Keratinocyte (primary cell): ENCODE measurements at regions not wholly inside any gene's neighbourhood (a gene's known extent, or its start where the extent isn't known, plus 50 kb on each side); places are given as distances from the start of the nearest gene placed in this dataset.

Experiments
- DNase-seq: peaks from one replicate; pipeline ENCODE4 v3.0.0-alpha.2; 2011; ENCODE audit warnings: low read depth, missing footprints, low spot score
- FAIRE-seq: peaks from 2 replicates; lab custom pipeline; 2011; peaks lifted over from hg19 to GRCh38; lab: Jason Lieb, UNC
- H2AFZ ChIP-seq: 2 replicates; pipeline ENCODE4 v1.6.0; 2012; ENCODE audit warnings: low read length, control low read depth, inconsistent platforms; ENCODE audit not compliant: control insufficient read depth
- H3K27ac ChIP-seq: 2 replicates; pipeline ENCODE4 v1.5.1; 2011; ENCODE audit warnings: low read length; ENCODE audit not compliant: control insufficient read depth, insufficient read depth
- H3K27me3 ChIP-seq: 3 replicates; pipeline ENCODE4 v1.6.0; 2011; ENCODE audit warnings: low read length; ENCODE audit not compliant: control insufficient read depth, insufficient read depth; ENCODE audit errors: extremely low read depth
- H3K36me3 ChIP-seq, 2 experiments: 2 replicates in 1 of 2; 3 replicates in 1 of 2; pipeline ENCODE4 v1.5.1; 2011; ENCODE audit warnings: low read length in 2 of 2, mild to moderate bottlenecking in 1 of 2; ENCODE audit not compliant: control insufficient read depth in 2 of 2, insufficient read depth in 2 of 2; ENCODE audit errors: extremely low read depth in 1 of 2
- H3K4me1 ChIP-seq: 3 replicates; pipeline ENCODE4 v1.5.1; 2011; ENCODE audit warnings: low read length; ENCODE audit not compliant: control insufficient read depth, insufficient read depth; ENCODE audit errors: extremely low read depth
- H3K4me2 ChIP-seq: 3 replicates; pipeline ENCODE4 v1.6.0; 2011; ENCODE audit warnings: low read depth, low read length; ENCODE audit not compliant: control insufficient read depth, insufficient read depth; ENCODE audit errors: extremely low read depth
- H3K4me3 ChIP-seq, 3 experiments: fragments of 200-600 bp in 1 of 3; sonication (generic) in 1 of 3; 2 replicates in 2 of 3; 3 replicates in 1 of 3; pipeline ENCODE4 v1.5.1; 2011 to 2016; ENCODE audit warnings: low read length in 3 of 3, mild to moderate bottlenecking in 3 of 3, control low read depth in 2 of 3, inconsistent platforms in 1 of 3, low read depth in 1 of 3, mixed read lengths in 1 of 3, mixed run types in 1 of 3, moderate library complexity in 1 of 3; ENCODE audit not compliant: control insufficient read depth in 2 of 3, insufficient read depth in 2 of 3; ENCODE audit errors: extremely low read depth in 1 of 3
- H3K79me2 ChIP-seq: 2 replicates; pipeline ENCODE4 v1.6.0; 2012; ENCODE audit warnings: low read length; ENCODE audit not compliant: control insufficient read depth, insufficient read depth
- H3K9ac ChIP-seq: 3 replicates; pipeline ENCODE4 v1.6.0; 2011; ENCODE audit warnings: low read length; ENCODE audit not compliant: control insufficient read depth, insufficient read depth; ENCODE audit errors: extremely low read depth
- H3K9me1 ChIP-seq: 3 replicates; pipeline ENCODE4 v1.6.0; 2011; ENCODE audit warnings: low read length; ENCODE audit not compliant: control insufficient read depth, insufficient read depth; ENCODE audit errors: extremely low read depth
- H3K9me3 ChIP-seq: 2 replicates; pipeline ENCODE4 v1.5.1; 2012; ENCODE audit warnings: low read depth, low read length; ENCODE audit not compliant: control insufficient read depth
- H4K20me1 ChIP-seq: 3 replicates; pipeline ENCODE4 v1.6.0; 2011; ENCODE audit warnings: low read length; ENCODE audit not compliant: control insufficient read depth, insufficient read depth; ENCODE audit errors: extremely low read depth
- CTCF ChIP-seq, 3 experiments: IDR thresholded peaks in 1 of 3; conservative IDR thresholded peaks in 1 of 3; optimal IDR thresholded peaks in 1 of 3; 2 replicates in 2 of 3; 3 replicates in 1 of 3; pipeline versions ENCODE3 to v1.5.1; 2011; ENCODE audit warnings: low read length in 3 of 3, mild to moderate bottlenecking in 3 of 3, moderate library complexity in 2 of 3, control low read depth in 1 of 3, inconsistent platforms in 1 of 3; ENCODE audit not compliant: insufficient read depth in 2 of 3; ENCODE audit errors: extremely low read depth in 1 of 3
- EZH2 ChIP-seq: IDR thresholded peaks from one replicate; pipeline ENCODE4 v1.6.1; 2012; ENCODE audit warnings: inconsistent platforms, mild to moderate bottlenecking, low read length, moderate library complexity
- dilution Hi-C: fragments of 300-500 bp; cut with MboI; formaldehyde crosslinking; loops from one replicate; pipeline ENCODE4 v1.7.0; 2020; ENCODE audit warnings: low sequenced_read_pairs; ENCODE audit not compliant: extremely low pct_ligation_motif_present

- H3K27ac ChIP-seq = no peak overlapping the region
- H2AFZ ChIP-seq = no peak overlapping the region
- DNase-seq (no peak), FAIRE-seq (no peak)
- H3K9ac ChIP-seq = no peak overlapping the region
- no peaks in the 10 kb centered on the region for H4K20me1 ChIP-seq
- no peaks in the 10 kb centered on the region for H3K36me3 ChIP-seq
- H3K4me1 ChIP-seq = no peaks in the 10 kb centered on the region
- no peak for TF ChIP-seq CTCF (optimal IDR thresholded peaks at IDR 0.05 in 1 of 3, IDR thresholded peaks at IDR 0.05 in 1 of 3, conservative IDR thresholded peaks at IDR 0.05 in 1 of 3; ENCODE audit: extremely low read depth in 1 of 3, insufficient read depth in 2 of 3, low read length in 3 of 3)
- TF ChIP-seq EZH2 = no peak
- no peaks in the 10 kb centered on the region for H3K9me3 ChIP-seq
- dilution Hi-C loops = no loop called here
- no peaks in the 10 kb centered on the region for H3K79me2 ChIP-seq
- no peaks in the 10 kb centered on the region for H3K9me1 ChIP-seq
- no peaks in the 10 kb centered on the region for H3K27me3 ChIP-seq
- no peak overlapping the region for H3K4me2 ChIP-seq
- H3K4me3 ChIP-seq = no peak overlapping the region
These were observed 641.9 kb downstream of the ZEB2 start for GRCh38 chr2:143877876-143878530.

- dilution Hi-C loops = no loop called here
- Histone ChIP-seq H2AFZ (no peak overlapping the region), H3K4me2 (no peak overlapping the region), H3K4me3 (no peak overlapping the region), H4K20me1 (no peaks in the 10 kb centered on the region), H3K27me3 (no peaks in the 10 kb centered on the region), H3K9ac (no peak overlapping the region), H3K9me1 (no peaks in the 10 kb centered on the region), H3K9me3 (no peaks in the 10 kb centered on the region), H3K4me1 (no peaks in the 10 kb centered on the region), H3K27ac (no peak overlapping the region), H3K79me2 (no peaks in the 10 kb centered on the region), H3K36me3 (no peaks in the 10 kb centered on the region)
- TF ChIP-seq CTCF (optimal IDR thresholded peaks at IDR 0.05 in 1 of 3, IDR thresholded peaks at IDR 0.05 in 1 of 3, conservative IDR thresholded peaks at IDR 0.05 in 1 of 3; ENCODE audit: extremely low read depth in 1 of 3, insufficient read depth in 2 of 3, low read length in 3 of 3) = no peak
- no peak for TF ChIP-seq EZH2
- no peak for DNase-seq
- FAIRE-seq = no peak
These were observed 642.9 kb downstream of the ZEB2 start for GRCh38 chr2:143877056-143877455.
